ENCODE measurements at regions not wholly inside any gene's neighbourhood (a gene's known extent, or its start where the extent isn't known, plus 50 kb on each side); places are given as distances from the start of the nearest gene placed in this dataset.

DNA sequence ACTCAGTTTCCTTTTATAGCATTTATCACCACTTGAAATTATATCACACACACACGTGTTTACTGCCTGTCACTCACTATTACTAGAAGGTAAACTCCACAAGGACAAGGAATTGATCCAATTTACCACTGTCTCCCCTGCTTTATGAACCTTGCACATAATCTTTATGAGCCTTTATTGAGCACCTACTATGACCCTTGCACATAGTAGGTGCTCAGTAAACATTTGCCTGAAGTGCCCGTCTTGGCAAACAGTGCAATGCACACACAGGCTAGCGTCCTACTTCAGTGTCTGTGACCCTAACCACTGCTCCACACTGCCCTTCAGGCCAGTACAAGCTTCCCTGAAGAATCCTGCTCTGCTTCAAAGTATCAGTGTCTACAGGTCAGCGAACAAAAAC is 237.7 kb upstream of the TMC3 start:
- H3K79me2 ChIP-seq (ENCODE audit: low read length) = no peaks in the 10 kb centered on the region
- no peak overlapping the region for H3K4me3 ChIP-seq (ENCODE audit: low read length)
- H3K27me3 ChIP-seq (replicated peaks; ENCODE audit: insufficient read depth, low read length) = no peaks in the 10 kb centered on the region
- no peak for DNase-seq
- no peaks in the 10 kb centered on the region for H3K9me3 ChIP-seq (replicated peaks; ENCODE audit: insufficient read depth, low read length)
- no peak overlapping the region for H2AFZ ChIP-seq (ENCODE audit: low read length)
- H4K20me1 ChIP-seq (ENCODE audit: insufficient read depth, low read length) = no peaks in the 10 kb centered on the region
- H3K4me1 ChIP-seq (ENCODE audit: low read length) = no peaks in the 10 kb centered on the region
- no peak overlapping the region for H3K27ac ChIP-seq (ENCODE audit: low read length)
- H3F3A ChIP-seq (ENCODE audit: insufficient read depth, low read length) = no peaks in the 10 kb centered on the region
- H3K9me2 ChIP-seq (replicated peaks; ENCODE audit: insufficient read depth, low read length) = no peaks in the 10 kb centered on the region
- TF ChIP-seq, protein P1, sequence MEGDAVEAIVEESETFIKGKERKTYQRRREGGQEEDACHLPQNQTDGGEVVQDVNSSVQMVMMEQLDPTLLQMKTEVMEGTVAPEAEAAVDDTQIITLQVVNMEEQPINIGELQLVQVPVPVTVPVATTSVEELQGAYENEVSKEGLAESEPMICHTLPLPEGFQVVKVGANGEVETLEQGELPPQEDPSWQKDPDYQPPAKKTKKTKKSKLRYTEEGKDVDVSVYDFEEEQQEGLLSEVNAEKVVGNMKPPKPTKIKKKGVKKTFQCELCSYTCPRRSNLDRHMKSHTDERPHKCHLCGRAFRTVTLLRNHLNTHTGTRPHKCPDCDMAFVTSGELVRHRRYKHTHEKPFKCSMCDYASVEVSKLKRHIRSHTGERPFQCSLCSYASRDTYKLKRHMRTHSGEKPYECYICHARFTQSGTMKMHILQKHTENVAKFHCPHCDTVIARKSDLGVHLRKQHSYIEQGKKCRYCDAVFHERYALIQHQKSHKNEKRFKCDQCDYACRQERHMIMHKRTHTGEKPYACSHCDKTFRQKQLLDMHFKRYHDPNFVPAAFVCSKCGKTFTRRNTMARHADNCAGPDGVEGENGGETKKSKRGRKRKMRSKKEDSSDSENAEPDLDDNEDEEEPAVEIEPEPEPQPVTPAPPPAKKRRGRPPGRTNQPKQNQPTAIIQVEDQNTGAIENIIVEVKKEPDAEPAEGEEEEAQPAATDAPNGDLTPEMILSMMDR (IDR thresholded peaks at IDR 0.05; ENCODE audit: low read length) = no peak
- no peak for TF ChIP-seq EZH2phosphoT487 (IDR thresholded peaks at IDR 0.05; ENCODE audit: low read length)
- no peak for TF ChIP-seq EZH2 (optimal IDR thresholded peaks at IDR 0.05; ENCODE audit: low read depth, low read length)
- no peak overlapping the region for H3K9ac ChIP-seq (ENCODE audit: low read length)
- H3K4me2 ChIP-seq (ENCODE audit: low read depth, low read length) = no peak overlapping the region
- no peaks in the 10 kb centered on the region for H3K36me3 ChIP-seq (replicated peaks; ENCODE audit: insufficient read depth, low read length)

DNA sequence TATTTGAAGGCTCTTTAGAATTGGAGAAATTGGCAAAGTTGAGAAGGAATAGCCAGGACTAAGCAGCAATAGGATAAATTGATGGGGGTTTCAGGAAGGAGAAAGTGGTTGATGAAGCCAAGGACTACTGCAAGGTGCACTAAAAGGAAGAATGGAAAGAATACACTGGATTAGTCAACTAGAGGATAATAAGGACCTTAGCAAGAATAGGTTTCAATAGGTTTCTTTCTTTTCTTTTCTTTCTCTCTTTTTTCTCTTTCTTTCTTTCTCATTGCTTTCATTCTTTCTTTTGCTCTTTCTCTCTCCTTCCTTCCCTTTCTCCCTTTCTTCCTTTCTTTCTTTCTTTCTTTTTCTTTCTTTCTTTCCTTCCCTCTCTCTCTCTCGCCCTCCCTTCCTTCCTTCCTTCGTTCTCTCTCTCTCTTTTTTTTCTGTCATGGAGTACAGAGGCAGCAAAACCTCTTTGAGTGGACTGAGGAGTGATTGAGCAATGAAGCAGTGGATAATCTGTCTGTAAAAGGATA is 234.4 kb upstream of the TMC3 start:
- Histone ChIP-seq H2AFZ (ENCODE audit: low read length) (no peak overlapping the region), H3K27me3 (replicated peaks; ENCODE audit: insufficient read depth, low read length) (no peaks in the 10 kb centered on the region), H4K20me1 (ENCODE audit: insufficient read depth, low read length) (no peaks in the 10 kb centered on the region), H3K9me3 (replicated peaks; ENCODE audit: insufficient read depth, low read length) (no peaks in the 10 kb centered on the region), H3K27ac (ENCODE audit: low read length) (no peak overlapping the region), H3K9ac (ENCODE audit: low read length) (no peak overlapping the region), H3K9me2 (replicated peaks; ENCODE audit: insufficient read depth, low read length) (no peaks in the 10 kb centered on the region), H3K4me1 (ENCODE audit: low read length) (no peaks in the 10 kb centered on the region), H3K4me3 (ENCODE audit: low read length) (no peak overlapping the region), H3K79me2 (ENCODE audit: low read length) (no peaks in the 10 kb centered on the region), H3K36me3 (replicated peaks; ENCODE audit: insufficient read depth, low read length) (no peaks in the 10 kb centered on the region), H3F3A (ENCODE audit: insufficient read depth, low read length) (no peaks in the 10 kb centered on the region), H3K4me2 (ENCODE audit: low read depth, low read length) (no peak overlapping the region)
- DNase-seq = no peak
- TF ChIP-seq EZH2 (optimal IDR thresholded peaks at IDR 0.05; ENCODE audit: low read depth, low read length) (no peak), EZH2phosphoT487 (IDR thresholded peaks at IDR 0.05; ENCODE audit: low read length) (no peak)
- TF ChIP-seq, protein P1 (IDR thresholded peaks at IDR 0.05; ENCODE audit: low read length) = no peak

- H3K9me3 ChIP-seq (replicated peaks; ENCODE audit: insufficient read depth, low read length) = no peaks in the 10 kb centered on the region
- no peaks in the 10 kb centered on the region for H3F3A ChIP-seq (ENCODE audit: insufficient read depth, low read length)
- no peaks in the 10 kb centered on the region for H3K9me2 ChIP-seq (replicated peaks; ENCODE audit: insufficient read depth, low read length)
- DNase-seq = no peak
- H3K4me3 ChIP-seq (ENCODE audit: low read length) = no peak overlapping the region
- no peaks in the 10 kb centered on the region for H3K4me1 ChIP-seq (ENCODE audit: low read length)
- H3K4me2 ChIP-seq (ENCODE audit: low read depth, low read length) = no peak overlapping the region
- no peaks in the 10 kb centered on the region for H3K36me3 ChIP-seq (replicated peaks; ENCODE audit: insufficient read depth, low read length)
- TF ChIP-seq EZH2phosphoT487 (IDR thresholded peaks at IDR 0.05; ENCODE audit: low read length) (no peak), EZH2 (optimal IDR thresholded peaks at IDR 0.05; ENCODE audit: low read depth, low read length) (no peak)
- TF ChIP-seq, protein P1 (IDR thresholded peaks at IDR 0.05; ENCODE audit: low read length) = no peak
- H3K79me2 ChIP-seq (ENCODE audit: low read length) = no peaks in the 10 kb centered on the region
- no peak overlapping the region for H3K9ac ChIP-seq (ENCODE audit: low read length)
- no peak overlapping the region for H3K27ac ChIP-seq (ENCODE audit: low read length)
- H4K20me1 ChIP-seq (ENCODE audit: insufficient read depth, low read length) = no peaks in the 10 kb centered on the region
- H2AFZ ChIP-seq (ENCODE audit: low read length) = no peak overlapping the region
- no peaks in the 10 kb centered on the region for H3K27me3 ChIP-seq (replicated peaks; ENCODE audit: insufficient read depth, low read length)
Observed at GRCh38 chr15:81604713-81605112, 230.7 kb upstream of the TMC3 start.

Measured in MM.1S (cell line).